ENCODE measurements at regions not wholly inside any gene's neighbourhood (a gene's known extent, or its start where the extent isn't known, plus 50 kb on each side); places are given as distances from the start of the nearest gene placed in this dataset.
A peak's percentile ranks its signal among the peaks of the same experiment; 100 is the strongest.
"Not testable (repeated sequence)": the region's sequence is repeated elsewhere in the genome, so short reads cannot be mapped to it uniquely, and the experiment has no call there.

DNA sequence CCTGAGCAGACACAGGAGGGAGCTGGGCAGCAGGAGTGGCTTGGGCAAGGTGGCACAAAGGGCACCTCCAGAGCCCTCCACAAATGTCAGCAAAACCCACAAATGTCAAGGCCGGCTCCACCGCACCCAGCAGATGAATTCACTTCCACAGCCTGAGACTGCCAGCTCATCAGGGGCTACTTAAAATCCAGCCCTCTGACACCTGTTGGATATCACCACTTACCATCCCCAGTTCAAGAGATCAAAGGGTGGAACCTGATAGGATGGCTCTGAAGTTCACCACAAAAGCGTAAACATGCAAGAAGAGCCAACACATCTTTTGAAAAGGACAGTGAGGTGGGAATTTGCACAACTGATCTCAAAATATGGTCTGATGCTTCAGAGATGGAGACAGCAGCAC lies 168.6 kb upstream of the GRK3 start:
- H3K4me3 ChIP-seq (ENCODE audit: low read depth, low read length): no peak overlapping the region
- DNase-seq (ENCODE audit: low read depth): no peak
- TF ChIP-seq, protein P1, sequence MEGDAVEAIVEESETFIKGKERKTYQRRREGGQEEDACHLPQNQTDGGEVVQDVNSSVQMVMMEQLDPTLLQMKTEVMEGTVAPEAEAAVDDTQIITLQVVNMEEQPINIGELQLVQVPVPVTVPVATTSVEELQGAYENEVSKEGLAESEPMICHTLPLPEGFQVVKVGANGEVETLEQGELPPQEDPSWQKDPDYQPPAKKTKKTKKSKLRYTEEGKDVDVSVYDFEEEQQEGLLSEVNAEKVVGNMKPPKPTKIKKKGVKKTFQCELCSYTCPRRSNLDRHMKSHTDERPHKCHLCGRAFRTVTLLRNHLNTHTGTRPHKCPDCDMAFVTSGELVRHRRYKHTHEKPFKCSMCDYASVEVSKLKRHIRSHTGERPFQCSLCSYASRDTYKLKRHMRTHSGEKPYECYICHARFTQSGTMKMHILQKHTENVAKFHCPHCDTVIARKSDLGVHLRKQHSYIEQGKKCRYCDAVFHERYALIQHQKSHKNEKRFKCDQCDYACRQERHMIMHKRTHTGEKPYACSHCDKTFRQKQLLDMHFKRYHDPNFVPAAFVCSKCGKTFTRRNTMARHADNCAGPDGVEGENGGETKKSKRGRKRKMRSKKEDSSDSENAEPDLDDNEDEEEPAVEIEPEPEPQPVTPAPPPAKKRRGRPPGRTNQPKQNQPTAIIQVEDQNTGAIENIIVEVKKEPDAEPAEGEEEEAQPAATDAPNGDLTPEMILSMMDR (IDR thresholded peaks at IDR 0.05; ENCODE audit: insufficient read depth, low read length): no peak

DNA sequence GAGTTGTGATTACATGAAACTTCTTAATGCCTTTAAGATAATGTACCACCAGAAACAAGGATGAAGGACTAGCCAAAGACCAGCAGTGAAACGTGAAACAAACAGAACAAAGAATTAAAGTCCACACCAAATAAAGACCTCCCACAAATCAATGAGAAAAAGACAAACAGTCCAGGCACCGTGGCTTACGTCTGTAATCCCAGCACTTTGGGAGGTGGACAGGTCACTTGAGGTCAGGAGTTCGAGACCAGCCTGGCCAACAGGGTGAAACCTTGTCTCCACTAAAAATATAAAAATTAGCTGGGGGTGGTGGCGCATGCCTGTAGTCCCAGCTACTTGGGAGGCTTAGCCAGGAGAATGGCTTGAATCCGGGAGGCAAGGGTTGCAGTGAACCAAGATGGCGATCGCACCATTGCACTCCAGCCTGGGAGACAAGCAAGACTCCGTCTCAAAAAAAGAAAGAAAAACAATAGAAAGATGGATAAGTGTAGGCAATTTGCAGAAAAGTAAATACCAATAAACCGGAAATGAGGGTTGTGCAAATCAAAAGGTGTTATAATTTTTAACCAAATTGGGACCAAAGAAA lies 167.8 kb upstream of the GRK3 start:
- no peak overlapping the region for H3K4me3 ChIP-seq (ENCODE audit: low read depth, low read length)
- TF ChIP-seq, protein P1 (IDR thresholded peaks at IDR 0.05; ENCODE audit: insufficient read depth, low read length): no peak

DNA sequence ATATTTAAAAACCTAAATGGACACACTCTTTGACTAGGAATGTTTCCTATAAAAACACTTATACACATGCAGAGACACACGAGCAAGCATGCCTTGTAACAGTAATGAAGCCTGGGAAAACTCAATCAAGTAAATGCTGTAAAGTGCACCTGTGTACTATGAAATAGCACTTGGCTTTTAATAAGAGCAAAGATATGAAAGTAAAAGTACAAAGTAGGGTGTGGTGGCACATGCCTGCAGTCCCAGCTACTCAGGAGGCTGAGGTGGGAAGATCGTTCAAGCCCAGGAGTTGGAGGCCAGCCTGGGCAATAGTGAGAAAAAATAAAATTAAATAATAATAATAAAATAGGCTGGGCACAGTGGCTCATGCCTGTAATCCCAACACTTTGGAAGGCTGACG lies 166.9 kb upstream of the GRK3 start:
- DNase-seq (ENCODE audit: low read depth): no peak
- no peak overlapping the region for H3K4me3 ChIP-seq (ENCODE audit: low read depth, low read length)
- TF ChIP-seq, protein P1 (IDR thresholded peaks at IDR 0.05; ENCODE audit: insufficient read depth, low read length): no peak

More for the DNA sequence above, 167.8 kb upstream of the GRK3 start:
- DNase-seq (ENCODE audit: low read depth): no peak

DNA sequence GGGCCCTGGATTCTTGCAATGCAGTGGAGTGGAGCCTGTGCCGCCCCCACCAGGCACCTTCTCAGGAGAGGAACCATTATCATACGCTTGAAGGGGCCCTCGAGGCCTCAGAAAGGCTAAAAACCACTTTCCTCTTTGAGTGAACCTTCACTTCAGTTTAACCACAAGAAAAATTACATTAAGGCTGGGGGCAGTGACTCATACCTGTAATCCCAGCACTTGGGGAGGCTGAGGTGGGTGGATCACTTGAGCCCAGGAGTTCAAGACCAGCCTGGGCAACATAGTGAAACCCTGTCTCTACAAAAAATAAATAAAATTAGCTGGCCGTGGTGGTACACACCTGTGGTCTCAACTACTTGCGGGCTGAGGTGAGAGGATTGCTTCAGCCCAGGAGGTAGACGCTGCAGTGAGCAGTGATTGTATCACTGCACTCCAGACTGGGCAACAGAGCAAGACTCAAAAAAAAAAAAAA lies 165.8 kb upstream of the GRK3 start:
- not testable (repeated sequence) for H3K4me3 ChIP-seq (ENCODE audit: low read depth, low read length); DNase-seq (ENCODE audit: low read depth)

DNA sequence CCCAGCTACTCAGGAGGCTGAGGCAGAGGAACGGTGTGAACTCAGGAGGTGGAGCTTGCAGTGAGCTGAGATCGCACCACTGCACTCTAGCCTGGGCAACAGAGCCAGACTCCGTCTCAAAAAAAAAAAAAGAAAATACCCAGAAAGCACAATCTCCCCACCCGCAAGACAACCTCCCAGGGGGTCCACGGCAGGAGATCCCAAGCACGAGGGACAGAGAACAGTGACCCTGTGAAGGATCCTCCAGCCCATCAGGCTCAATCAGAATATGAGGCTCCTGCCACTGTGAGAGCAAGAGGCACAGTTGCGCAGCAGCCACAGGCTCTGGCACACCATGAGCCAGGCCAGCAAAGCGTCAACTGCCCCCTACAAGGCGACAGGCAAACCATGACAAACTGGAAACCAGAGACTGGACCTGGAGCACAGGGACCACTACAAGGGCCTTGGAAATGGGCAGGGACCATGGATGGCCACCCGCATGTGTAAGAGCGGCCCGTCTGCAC lies 164.8 kb upstream of the GRK3 start:
- no peak for DNase-seq (ENCODE audit: low read depth)
- H3K4me3 ChIP-seq (ENCODE audit: low read depth, low read length): no peak overlapping the region
- TF ChIP-seq, protein P1 (IDR thresholded peaks at IDR 0.05; ENCODE audit: insufficient read depth, low read length): no peak

DNA sequence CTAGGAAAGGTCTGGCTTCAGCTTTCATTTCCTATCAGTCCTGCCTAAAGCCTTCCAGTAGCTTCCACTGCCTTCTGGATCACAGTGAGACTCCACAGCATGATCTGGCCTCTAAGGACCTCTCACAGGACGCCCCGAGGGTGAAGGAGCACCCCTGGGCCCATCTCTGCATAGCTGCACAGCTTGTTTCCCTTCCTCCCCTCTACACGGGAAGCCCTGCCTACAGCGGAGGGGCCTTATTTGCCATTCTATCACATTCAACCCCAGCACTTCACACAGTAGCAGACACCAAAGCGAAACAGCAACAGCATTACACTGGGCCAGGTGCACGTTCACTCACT lies 162.3 kb upstream of the GRK3 start:
- TF ChIP-seq, protein P1 (IDR thresholded peaks at IDR 0.05; ENCODE audit: insufficient read depth, low read length): no peak
- no peak for DNase-seq (ENCODE audit: low read depth)
- no peak overlapping the region for H3K4me3 ChIP-seq (ENCODE audit: low read depth, low read length)

DNA sequence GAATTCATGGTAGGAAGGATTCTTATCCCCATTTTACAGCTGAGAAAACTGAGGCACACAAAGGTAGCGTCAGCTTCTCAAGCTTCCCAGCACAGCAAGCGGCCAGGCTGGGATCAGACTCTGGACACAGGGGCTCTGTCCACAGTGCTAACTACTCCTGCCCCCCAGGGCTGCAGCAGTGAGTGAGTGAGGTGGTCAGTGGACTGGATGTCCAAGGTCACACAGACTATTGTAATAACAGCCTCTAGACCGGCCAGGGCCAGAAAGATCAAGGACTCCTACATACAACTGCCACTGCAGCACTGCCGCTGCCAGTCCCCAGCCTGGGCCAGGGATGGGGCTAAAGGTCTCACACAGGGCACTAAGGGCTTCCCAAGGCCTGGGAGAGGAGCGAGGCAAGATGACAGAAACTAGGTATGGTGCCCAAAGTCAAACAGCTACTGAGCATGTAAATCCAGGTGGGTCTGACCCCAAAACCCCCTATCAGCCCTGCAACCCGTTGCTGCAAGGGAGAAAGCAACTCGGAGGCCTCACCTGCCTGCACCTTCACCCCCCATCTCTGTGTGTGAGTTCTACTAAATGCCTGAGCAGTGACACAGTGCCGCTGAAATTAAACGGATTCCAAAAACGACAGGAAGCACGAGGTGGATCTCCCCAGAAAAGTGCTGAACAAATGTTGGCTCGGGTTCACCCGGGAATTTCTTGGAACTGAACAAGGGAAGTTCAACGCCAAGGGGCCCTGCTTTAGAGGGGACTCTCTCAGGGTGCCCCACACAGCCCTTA lies 161.8 kb upstream of the GRK3 start:
- peak; percentile 44 for DNase-seq (ENCODE audit: low read depth)
- TF ChIP-seq, protein P1 (IDR thresholded peaks at IDR 0.05; ENCODE audit: insufficient read depth, low read length): no peak
- H3K4me3 ChIP-seq (ENCODE audit: low read depth, low read length): peak overlapping the region; percentile 37
